OCI-LY7 (cell line): ENCODE measurements at regions not wholly inside any gene's neighbourhood (a gene's known extent, or its start where the extent isn't known, plus 50 kb on each side); places are given as distances from the start of the nearest gene placed in this dataset.

Source experiments
- BruUV-seq: library from RNA; stranded (reverse); fragments of 400-500 nt; replicated peaks from 2 replicates; lab custom pipeline; 2021; lab: Mats Ljungman, UMichigan
- CTCF ChIA-PET: fragments of 300-600 bp; sonication (Branson Sonifier 250); formaldehyde crosslinking; loops from one replicate; lab custom pipeline; 2022; ENCODE audit warnings: antibody characterized with exemption; ENCODE audit not compliant: unreplicated experiment; lab: Charles Lee
- POLR2A ChIA-PET: fragments of 300-600 bp; sonication (Branson Sonifier 250); formaldehyde crosslinking; loops from one replicate; lab custom pipeline; 2022; ENCODE audit warnings: antibody characterized with exemption; lab: Charles Lee
- DNase-seq: peaks from one replicate; pipeline ENCODE4 v3.0.0-alpha.2; 2015; ENCODE audit warnings: low spot score
- H2AFZ ChIP-seq: fragments of 200-600 bp; sonication (generic), shearing (Covaris generic); 2 replicates; pipeline ENCODE4 v1.6.1; 2014; ENCODE audit warnings: mild to moderate bottlenecking, antibody characterized with exemption, low read length, moderate library complexity
- H3K27ac ChIP-seq: fragments of 200-600 bp; sonication (generic); 2 replicates; pipeline ENCODE4 v1.5.1; 2014; ENCODE audit warnings: mixed run types, low read depth, mild to moderate bottlenecking, moderate library complexity, low read length, inconsistent platforms; ENCODE audit not compliant: poor library complexity, severe bottlenecking
- H3K36me3 ChIP-seq: fragments of 200-600 bp; sonication (generic); 2 replicates; pipeline ENCODE4 v1.6.1; 2014; ENCODE audit warnings: mild to moderate bottlenecking, antibody characterized with exemption, low read length, moderate library complexity, mixed read lengths; ENCODE audit not compliant: insufficient read depth
- H3K4me1 ChIP-seq: fragments of 200-600 bp; sonication (generic); 2 replicates; pipeline ENCODE4 v1.5.1; 2014; ENCODE audit warnings: mild to moderate bottlenecking, low read length; ENCODE audit not compliant: insufficient read depth, poor library complexity, severe bottlenecking
- H3K4me2 ChIP-seq: fragments of 200-600 bp; sonication (generic); 2 replicates; pipeline ENCODE4 v1.6.1; 2014; ENCODE audit warnings: mild to moderate bottlenecking, low read length
- H3K4me3 ChIP-seq: fragments of 200-600 bp; sonication (generic); 2 replicates; pipeline ENCODE4 v1.5.1; 2014; ENCODE audit warnings: mild to moderate bottlenecking, low read depth, low read length; ENCODE audit not compliant: poor library complexity, severe bottlenecking
- H3K79me2 ChIP-seq: fragments of 200-600 bp; sonication (generic); 2 replicates; pipeline ENCODE4 v1.6.1; 2016; ENCODE audit warnings: low read depth, mild to moderate bottlenecking, low read length, moderate library complexity, mixed read lengths; ENCODE audit not compliant: insufficient read depth
- H3K9me2 ChIP-seq: fragments of 200-600 bp; sonication (generic); 2 replicates; pipeline ENCODE4 v1.6.1; 2016; ENCODE audit warnings: mild to moderate bottlenecking, low read length, mixed read lengths; ENCODE audit not compliant: insufficient read depth
- H3K9me3 ChIP-seq: fragments of 200-600 bp; sonication (generic); 2 replicates; pipeline ENCODE4 v1.6.1; 2014; ENCODE audit warnings: mild to moderate bottlenecking, mixed run types, low read length, mixed read lengths
- H4K20me1 ChIP-seq: fragments of 200-600 bp; sonication (generic); 2 replicates; pipeline ENCODE4 v1.6.1; 2014; ENCODE audit warnings: mild to moderate bottlenecking, antibody characterized with exemption, low read length, moderate library complexity, mixed read lengths; ENCODE audit not compliant: insufficient read depth
- EZH2phosphoT487 ChIP-seq: fragments of 200-600 bp; sonication (generic); IDR thresholded peaks from 2 replicates; pipeline ENCODE4 v1.6.1; 2018; ENCODE audit warnings: low read depth, borderline replicate concordance, mild to moderate bottlenecking, mixed run types, antibody characterized with exemption, low read length, moderate library complexity, mixed read lengths
- intact Hi-C: fragments of 100-400 bp; cut with micrococcal nuclease; formaldehyde crosslinking; loops from one replicate; pipeline ENCODE4 v1.10.0; 2022; ENCODE audit not compliant: unreplicated experiment
- TF ChIP-seq, protein P1 (sequence below): fragments of 200-600 bp; sonication (generic); conservative IDR thresholded peaks from 2 replicates; pipeline ENCODE4 v1.5.1; 2014; ENCODE audit warnings: mild to moderate bottlenecking, antibody characterized with exemption, low read length, moderate library complexity, mixed read lengths

DNA sequence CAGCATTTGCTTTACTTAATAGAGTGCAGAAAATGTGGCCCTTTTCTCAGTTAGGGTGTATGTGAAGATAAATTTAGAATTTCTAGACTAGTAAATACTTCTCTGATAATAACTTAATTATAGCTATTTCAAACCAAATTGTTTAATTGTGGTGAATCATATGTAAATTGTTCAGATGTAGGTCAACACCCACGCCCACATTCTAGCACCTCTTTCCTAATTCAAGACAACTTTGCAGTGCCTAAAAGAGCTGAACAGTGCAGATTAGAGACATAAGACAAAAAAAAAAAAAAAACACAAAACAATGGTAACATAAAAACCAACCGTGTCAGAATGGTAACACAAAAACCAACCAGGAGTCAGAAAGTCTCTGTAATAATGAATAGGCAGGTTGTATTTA lies 758.3 kb downstream of the USP25 start:
- TF ChIP-seq EZH2phosphoT487 = no peak
- TF ChIP-seq, protein P1, sequence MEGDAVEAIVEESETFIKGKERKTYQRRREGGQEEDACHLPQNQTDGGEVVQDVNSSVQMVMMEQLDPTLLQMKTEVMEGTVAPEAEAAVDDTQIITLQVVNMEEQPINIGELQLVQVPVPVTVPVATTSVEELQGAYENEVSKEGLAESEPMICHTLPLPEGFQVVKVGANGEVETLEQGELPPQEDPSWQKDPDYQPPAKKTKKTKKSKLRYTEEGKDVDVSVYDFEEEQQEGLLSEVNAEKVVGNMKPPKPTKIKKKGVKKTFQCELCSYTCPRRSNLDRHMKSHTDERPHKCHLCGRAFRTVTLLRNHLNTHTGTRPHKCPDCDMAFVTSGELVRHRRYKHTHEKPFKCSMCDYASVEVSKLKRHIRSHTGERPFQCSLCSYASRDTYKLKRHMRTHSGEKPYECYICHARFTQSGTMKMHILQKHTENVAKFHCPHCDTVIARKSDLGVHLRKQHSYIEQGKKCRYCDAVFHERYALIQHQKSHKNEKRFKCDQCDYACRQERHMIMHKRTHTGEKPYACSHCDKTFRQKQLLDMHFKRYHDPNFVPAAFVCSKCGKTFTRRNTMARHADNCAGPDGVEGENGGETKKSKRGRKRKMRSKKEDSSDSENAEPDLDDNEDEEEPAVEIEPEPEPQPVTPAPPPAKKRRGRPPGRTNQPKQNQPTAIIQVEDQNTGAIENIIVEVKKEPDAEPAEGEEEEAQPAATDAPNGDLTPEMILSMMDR = no peak
- no peak overlapping the region for H3K4me3 ChIP-seq
- no peaks in the 10 kb centered on the region for H3K36me3 ChIP-seq
- intact Hi-C loops = no loop called here
- ChIA-PET CTCF (no interaction called here), POLR2A (interaction anchor here (1.1 kb wide), 1 partner anchor 11 kb away, joined by 3 read pairs; no protein-coding TSS in a partner anchor)
- no peak overlapping the region for H2AFZ ChIP-seq
- H3K4me2 ChIP-seq = no peak overlapping the region
- H3K4me1 ChIP-seq = no peaks in the 10 kb centered on the region
- no peak for DNase-seq
- no TSS peak for BruUV-seq
- peaks cover 4% of the 10 kb centered on the region; the same call in 1 of the 2 replicates for H3K9me3 ChIP-seq
- H3K9me2 ChIP-seq = no peaks in the 10 kb centered on the region
- no peaks in the 10 kb centered on the region for H4K20me1 ChIP-seq
- H3K27ac ChIP-seq = no peak overlapping the region
- no peaks in the 10 kb centered on the region for H3K79me2 ChIP-seq

DNA sequence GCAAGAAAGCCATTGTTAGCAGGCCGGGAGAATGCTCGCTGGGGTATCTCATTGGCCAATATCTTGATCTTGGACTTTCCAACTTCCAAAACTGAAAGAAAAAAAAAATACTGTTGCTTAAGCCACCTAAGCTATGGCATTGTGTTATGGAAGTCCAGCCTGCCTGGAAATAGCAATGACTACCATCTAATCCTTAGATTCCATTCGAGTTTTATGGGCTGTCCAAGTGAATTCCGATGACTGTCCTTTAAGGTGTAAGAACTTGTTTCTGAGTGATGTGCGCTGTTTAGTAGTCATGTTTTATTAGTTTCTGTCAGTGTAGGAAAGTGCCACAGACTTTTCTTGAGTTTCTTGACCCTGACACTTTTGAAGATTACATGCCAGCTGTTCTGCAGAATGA lies 762.6 kb downstream of the USP25 start:
- DNase-seq = no peak
- no TSS peak for BruUV-seq
- no peak for TF ChIP-seq EZH2phosphoT487
- TF ChIP-seq, protein P1 = no peak
- Histone ChIP-seq H2AFZ (no peak overlapping the region), H4K20me1 (no peaks in the 10 kb centered on the region), H3K36me3 (no peaks in the 10 kb centered on the region), H3K9me3 (no peaks in the 10 kb centered on the region), H3K4me2 (no peak overlapping the region), H3K4me1 (no peaks in the 10 kb centered on the region), H3K79me2 (no peaks in the 10 kb centered on the region), H3K27ac (no peak overlapping the region), H3K9me2 (no peaks in the 10 kb centered on the region), H3K4me3 (no peak overlapping the region)
- ChIA-PET POLR2A (no interaction called here), CTCF (no interaction called here)
- intact Hi-C loops = no loop called here

- Histone ChIP-seq H4K20me1 (no peaks in the 10 kb centered on the region), H3K4me1 (no peaks in the 10 kb centered on the region), H3K27ac (no peak overlapping the region), H3K4me3 (no peak overlapping the region), H2AFZ (no peak overlapping the region), H3K9me3 (no peaks in the 10 kb centered on the region), H3K9me2 (no peaks in the 10 kb centered on the region), H3K4me2 (no peak overlapping the region), H3K79me2 (no peaks in the 10 kb centered on the region), H3K36me3 (no peaks in the 10 kb centered on the region)
- CTCF ChIA-PET = no interaction called here
- no peak for DNase-seq
- no TSS peak for BruUV-seq
- intact Hi-C loops = no loop called here
- POLR2A ChIA-PET = no interaction called here
- no peak for TF ChIP-seq EZH2phosphoT487
- TF ChIP-seq, protein P1 = no peak
Observed at GRCh38 chr21:16492892-16493291, 763.1 kb downstream of the USP25 start.
